ENCODE measurements at regions not wholly inside any gene's neighbourhood (a gene's known extent, or its start where the extent isn't known, plus 50 kb on each side); places are given as distances from the start of the nearest gene placed in this dataset.

DNA sequence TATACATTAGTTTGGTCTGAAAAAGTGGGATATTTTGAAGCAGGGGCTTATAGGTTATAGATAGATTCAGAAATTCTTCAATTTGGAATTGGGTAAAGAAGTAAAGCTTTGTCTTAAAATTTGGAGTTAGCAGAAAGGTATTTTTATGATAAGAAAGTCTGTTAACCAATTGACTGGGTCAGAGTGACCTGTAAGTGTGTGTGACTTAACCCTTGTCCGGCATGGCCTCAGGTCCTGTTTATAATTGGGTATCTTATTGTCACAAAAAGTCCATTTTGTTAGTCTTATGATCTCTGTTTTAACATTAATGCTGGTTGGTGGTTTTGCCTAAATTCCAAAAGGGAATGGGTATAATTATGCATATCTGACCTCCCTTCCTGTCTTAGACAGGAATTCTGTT, 444.2 kb upstream of the NAALADL2 start:
- Histone ChIP-seq H3K27ac (ENCODE audit: low read depth, low read length) (no peak overlapping the region), H4K20me1 (ENCODE audit: insufficient read depth, low read length) (no peaks in the 10 kb centered on the region), H3K9me3 (ENCODE audit: low read depth, low read length) (no peaks in the 10 kb centered on the region), H2AFZ (ENCODE audit: low read length) (no peak overlapping the region), H3K4me1 (ENCODE audit: insufficient read depth, low read length) (no peaks in the 10 kb centered on the region), H3K4me3 (ENCODE audit: insufficient read depth, low read length) (no peak overlapping the region), H3K79me2 (ENCODE audit: insufficient read depth, low read length) (no peaks in the 10 kb centered on the region), H3K27me3 (ENCODE audit: insufficient read depth, low read length) (no peaks in the 10 kb centered on the region), H3K4me2 (ENCODE audit: insufficient read depth, low read length) (no peak overlapping the region), H3K36me3 (ENCODE audit: insufficient read depth, low read length) (no peaks in the 10 kb centered on the region)
- no peak for DNase-seq (ENCODE audit: insufficient read length, low spot score, missing footprints)
- TF ChIP-seq, protein P1, sequence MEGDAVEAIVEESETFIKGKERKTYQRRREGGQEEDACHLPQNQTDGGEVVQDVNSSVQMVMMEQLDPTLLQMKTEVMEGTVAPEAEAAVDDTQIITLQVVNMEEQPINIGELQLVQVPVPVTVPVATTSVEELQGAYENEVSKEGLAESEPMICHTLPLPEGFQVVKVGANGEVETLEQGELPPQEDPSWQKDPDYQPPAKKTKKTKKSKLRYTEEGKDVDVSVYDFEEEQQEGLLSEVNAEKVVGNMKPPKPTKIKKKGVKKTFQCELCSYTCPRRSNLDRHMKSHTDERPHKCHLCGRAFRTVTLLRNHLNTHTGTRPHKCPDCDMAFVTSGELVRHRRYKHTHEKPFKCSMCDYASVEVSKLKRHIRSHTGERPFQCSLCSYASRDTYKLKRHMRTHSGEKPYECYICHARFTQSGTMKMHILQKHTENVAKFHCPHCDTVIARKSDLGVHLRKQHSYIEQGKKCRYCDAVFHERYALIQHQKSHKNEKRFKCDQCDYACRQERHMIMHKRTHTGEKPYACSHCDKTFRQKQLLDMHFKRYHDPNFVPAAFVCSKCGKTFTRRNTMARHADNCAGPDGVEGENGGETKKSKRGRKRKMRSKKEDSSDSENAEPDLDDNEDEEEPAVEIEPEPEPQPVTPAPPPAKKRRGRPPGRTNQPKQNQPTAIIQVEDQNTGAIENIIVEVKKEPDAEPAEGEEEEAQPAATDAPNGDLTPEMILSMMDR (IDR thresholded peaks at IDR 0.05; ENCODE audit: extremely low read depth, low read depth, low read length): no peak

DNA sequence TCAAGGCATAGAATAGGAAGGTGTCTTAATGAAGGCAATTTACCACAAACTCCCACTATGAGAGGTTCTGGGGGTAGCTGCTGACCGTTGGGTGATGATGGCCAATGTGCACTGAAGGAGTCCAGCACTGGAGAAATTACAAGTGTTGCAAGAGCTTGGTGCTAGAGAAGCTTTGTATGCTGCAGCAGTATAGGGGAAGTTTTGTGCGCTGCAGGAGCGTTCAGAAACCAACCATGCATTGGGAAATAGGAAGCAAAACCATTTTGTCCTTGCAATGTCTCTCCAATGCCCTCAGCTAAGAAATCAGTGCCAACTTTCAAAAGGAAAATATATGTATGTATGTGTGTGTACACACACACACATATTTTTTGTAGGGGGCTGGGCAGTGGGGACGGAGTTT, 441.6 kb upstream of the NAALADL2 start:
- Histone ChIP-seq H3K4me3 (ENCODE audit: insufficient read depth, low read length) (no peak overlapping the region), H3K4me2 (ENCODE audit: insufficient read depth, low read length) (no peak overlapping the region), H3K79me2 (ENCODE audit: insufficient read depth, low read length) (no peaks in the 10 kb centered on the region), H3K9me3 (ENCODE audit: low read depth, low read length) (no peaks in the 10 kb centered on the region), H3K4me1 (ENCODE audit: insufficient read depth, low read length) (no peaks in the 10 kb centered on the region), H3K36me3 (ENCODE audit: insufficient read depth, low read length) (no peaks in the 10 kb centered on the region), H3K27me3 (ENCODE audit: insufficient read depth, low read length) (no peaks in the 10 kb centered on the region), H3K27ac (ENCODE audit: low read depth, low read length) (no peak overlapping the region), H4K20me1 (ENCODE audit: insufficient read depth, low read length) (no peaks in the 10 kb centered on the region), H2AFZ (ENCODE audit: low read length) (no peak overlapping the region)
- DNase-seq (ENCODE audit: insufficient read length, low spot score, missing footprints): no peak
- TF ChIP-seq, protein P1 (IDR thresholded peaks at IDR 0.05; ENCODE audit: extremely low read depth, low read depth, low read length): no peak

DNA sequence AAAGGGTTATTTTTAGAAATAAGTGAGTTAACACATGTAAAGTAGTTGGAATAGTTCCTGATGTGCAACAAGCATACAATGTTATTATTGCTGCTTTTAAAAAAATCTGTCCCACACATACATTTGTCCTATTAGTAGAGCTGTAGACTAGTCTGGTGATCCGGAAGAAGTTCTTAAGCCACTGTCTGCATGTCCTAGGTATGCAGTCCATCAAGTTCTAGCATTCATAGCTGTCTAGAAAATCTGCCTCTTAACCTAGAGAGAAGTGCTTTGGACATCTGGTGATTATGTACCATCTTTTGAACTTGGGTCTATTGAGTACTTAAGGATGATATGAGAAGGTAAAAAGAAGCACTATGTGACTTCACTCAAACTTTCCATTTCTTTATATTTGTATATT, 439.9 kb upstream of the NAALADL2 start:
- Histone ChIP-seq H3K27ac (ENCODE audit: low read depth, low read length) (no peak overlapping the region), H3K4me1 (ENCODE audit: insufficient read depth, low read length) (no peaks in the 10 kb centered on the region), H3K36me3 (ENCODE audit: insufficient read depth, low read length) (no peaks in the 10 kb centered on the region), H3K9me3 (ENCODE audit: low read depth, low read length) (no peaks in the 10 kb centered on the region), H4K20me1 (ENCODE audit: insufficient read depth, low read length) (no peaks in the 10 kb centered on the region), H3K4me3 (ENCODE audit: insufficient read depth, low read length) (no peak overlapping the region), H3K79me2 (ENCODE audit: insufficient read depth, low read length) (no peaks in the 10 kb centered on the region), H3K4me2 (ENCODE audit: insufficient read depth, low read length) (no peak overlapping the region), H2AFZ (ENCODE audit: low read length) (no peak overlapping the region), H3K27me3 (ENCODE audit: insufficient read depth, low read length) (no peaks in the 10 kb centered on the region)
- DNase-seq (ENCODE audit: insufficient read length, low spot score, missing footprints): no peak
- TF ChIP-seq, protein P1 (IDR thresholded peaks at IDR 0.05; ENCODE audit: extremely low read depth, low read depth, low read length): no peak

DNA sequence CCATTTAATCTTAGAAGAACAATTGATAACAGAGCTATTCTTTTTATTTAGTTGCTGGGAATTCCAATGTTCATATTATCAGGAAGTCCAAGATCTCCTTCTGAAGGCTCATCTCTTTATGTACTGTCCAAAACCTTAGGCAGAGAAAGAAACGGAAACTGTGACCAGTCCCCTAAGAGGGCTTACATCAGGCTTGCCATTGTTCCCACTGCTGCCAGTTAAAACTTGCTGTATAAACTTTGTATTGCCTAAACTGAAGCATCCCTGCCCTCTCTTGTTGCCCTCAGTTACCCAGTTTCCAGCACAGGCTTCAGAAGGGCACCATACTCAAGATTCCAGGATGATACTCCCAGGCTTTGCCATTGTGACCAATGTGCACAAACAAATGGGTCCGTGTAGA, 435.2 kb upstream of the NAALADL2 start:
- Histone ChIP-seq H3K4me3 (ENCODE audit: insufficient read depth, low read length) (no peak overlapping the region), H3K79me2 (ENCODE audit: insufficient read depth, low read length) (no peaks in the 10 kb centered on the region), H3K36me3 (ENCODE audit: insufficient read depth, low read length) (no peaks in the 10 kb centered on the region), H3K9me3 (ENCODE audit: low read depth, low read length) (no peaks in the 10 kb centered on the region), H3K27ac (ENCODE audit: low read depth, low read length) (no peak overlapping the region), H2AFZ (ENCODE audit: low read length) (no peak overlapping the region), H3K4me2 (ENCODE audit: insufficient read depth, low read length) (no peak overlapping the region), H3K27me3 (ENCODE audit: insufficient read depth, low read length) (no peaks in the 10 kb centered on the region), H3K4me1 (ENCODE audit: insufficient read depth, low read length) (no peaks in the 10 kb centered on the region), H4K20me1 (ENCODE audit: insufficient read depth, low read length) (no peaks in the 10 kb centered on the region)
- TF ChIP-seq, protein P1 (IDR thresholded peaks at IDR 0.05; ENCODE audit: extremely low read depth, low read depth, low read length): no peak
- no peak for DNase-seq (ENCODE audit: insufficient read length, low spot score, missing footprints)
